ENCODE measurements at regions not wholly inside any gene's neighbourhood (a gene's known extent, or its start where the extent isn't known, plus 50 kb on each side); places are given as distances from the start of the nearest gene placed in this dataset.

- Histone ChIP-seq H3K36me3 (replicated peaks in 1 of 2) (no peaks in the 10 kb centered on the region), H3K27ac (no peak overlapping the region), H3K4me3 (no peak overlapping the region), H3K27me3 (no peaks in the 10 kb centered on the region), H3K4me1 (replicated peaks in 1 of 2) (no peaks in the 10 kb centered on the region), H3K9me3 (replicated peaks in 1 of 3) (no peaks in the 10 kb centered on the region)
- intact Hi-C loops (cut with DNase I), result no loop called here
- 86 to 97% (median 89%) methylated on average over 1 of the region's 1 CpG for WGBS, 4 donors
- no peak for DNase-seq
- no peak for TF ChIP-seq POLR2A (IDR thresholded peaks at IDR 0.05)
- TF ChIP-seq CTCF (IDR thresholded peaks at IDR 0.05), result no peak
These were observed 87.0 kb downstream of the PLSCR2 start for GRCh38 chr3:146382386-146382785.

DNA sequence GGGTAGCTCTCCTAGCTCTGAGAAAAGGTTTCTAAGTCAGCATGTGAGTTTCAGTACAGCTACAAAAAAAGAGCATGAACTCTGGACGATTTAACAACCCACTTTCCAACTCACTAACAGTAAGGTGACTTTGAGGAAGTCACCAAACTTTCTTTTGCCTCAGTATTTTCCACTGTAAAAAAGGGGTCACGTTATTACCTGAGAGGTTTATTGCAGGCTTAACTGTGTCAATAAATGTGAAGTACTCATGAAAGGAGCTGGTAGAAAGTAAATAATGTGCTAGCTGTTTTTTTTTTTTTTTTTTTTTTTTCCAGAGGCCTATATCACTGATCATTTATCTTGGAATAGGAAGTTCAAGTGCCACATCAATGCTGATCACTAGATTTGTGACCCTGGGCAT is 89.3 kb downstream of the PLSCR2 start:
- H3K36me3 ChIP-seq (replicated peaks in 1 of 2), result no peaks in the 10 kb centered on the region
- H3K27ac ChIP-seq, result no peak overlapping the region
- no peaks in the 10 kb centered on the region for H3K9me3 ChIP-seq (replicated peaks in 1 of 3)
- H3K4me3 ChIP-seq, result no peak overlapping the region
- 50 to 76% (median 58%) methylated on average over 2 of the region's 2 CpGs for WGBS, 4 donors
- H3K27me3 ChIP-seq, result no peaks in the 10 kb centered on the region
- intact Hi-C loops (cut with DNase I), result no loop called here
- no peak for TF ChIP-seq POLR2A (IDR thresholded peaks at IDR 0.05)
- TF ChIP-seq CTCF (IDR thresholded peaks at IDR 0.05), result no peak
- DNase-seq, result no peak
- no peaks in the 10 kb centered on the region for H3K4me1 ChIP-seq (replicated peaks in 1 of 2)

DNA sequence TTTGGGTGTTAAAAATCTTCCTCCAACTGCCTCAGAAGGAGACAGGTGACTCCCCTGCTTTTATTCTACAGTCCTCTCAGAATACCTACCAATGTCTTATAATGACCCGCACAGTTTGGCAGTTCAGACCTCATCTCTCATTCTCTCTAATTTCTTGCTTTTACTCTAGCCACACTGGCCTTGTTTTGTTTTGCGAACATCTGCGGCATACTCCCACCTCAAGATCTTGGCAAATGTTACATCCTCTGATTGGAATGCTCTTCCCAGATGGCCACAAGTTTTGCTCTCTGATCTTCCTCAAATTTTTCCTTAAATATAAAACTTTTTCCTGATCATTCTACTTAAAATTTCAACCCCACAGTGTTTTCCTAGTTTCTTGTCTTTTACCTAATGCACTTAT is 94.1 kb downstream of the PLSCR2 start:
- H3K36me3 ChIP-seq (replicated peaks in 1 of 2), result no peaks in the 10 kb centered on the region
- H3K27me3 ChIP-seq, result no peaks in the 10 kb centered on the region
- no peaks in the 10 kb centered on the region for H3K9me3 ChIP-seq (replicated peaks in 1 of 3)
- no peak overlapping the region for H3K4me3 ChIP-seq
- no peaks in the 10 kb centered on the region for H3K4me1 ChIP-seq (replicated peaks in 1 of 2)
- intact Hi-C loops (cut with DNase I), result no loop called here
- 82 to 89% (median 86%) methylated on average over 3 of the region's 3 CpGs for WGBS, 4 donors
- H3K27ac ChIP-seq, result no peak overlapping the region
- DNase-seq, result no peak
- TF ChIP-seq POLR2A (IDR thresholded peaks at IDR 0.05) (no peak), CTCF (IDR thresholded peaks at IDR 0.05) (no peak)

DNA sequence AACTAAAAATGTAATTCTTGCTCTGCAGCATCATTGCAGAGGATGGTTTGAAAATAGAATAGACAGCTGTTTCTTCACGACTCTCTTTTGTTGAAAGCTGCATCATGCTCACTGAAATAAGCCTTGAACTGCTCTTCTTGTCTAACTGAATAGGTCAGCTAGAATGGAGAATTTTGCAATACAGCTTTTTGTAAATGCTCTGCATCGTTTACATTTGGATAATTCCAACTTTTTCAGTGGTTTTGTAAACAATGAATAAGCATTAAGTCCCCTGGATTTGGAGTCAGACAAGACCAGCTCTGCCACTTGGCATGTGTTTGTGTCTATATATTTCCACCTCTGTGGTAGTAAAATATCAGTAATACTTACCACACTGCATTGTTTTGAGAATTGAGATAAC is 95.2 kb downstream of the PLSCR2 start:
- Histone ChIP-seq H3K4me1 (replicated peaks in 1 of 2) (no peaks in the 10 kb centered on the region), H3K27me3 (no peaks in the 10 kb centered on the region), H3K27ac (no peak overlapping the region), H3K4me3 (no peak overlapping the region), H3K36me3 (replicated peaks in 1 of 2) (no peaks in the 10 kb centered on the region), H3K9me3 (replicated peaks in 1 of 3) (no peaks in the 10 kb centered on the region)
- no peak for TF ChIP-seq POLR2A (IDR thresholded peaks at IDR 0.05)
- TF ChIP-seq CTCF (IDR thresholded peaks at IDR 0.05), result no peak
- no peak for DNase-seq
- intact Hi-C loops (cut with DNase I), result no loop called here
- WGBS, 4 donors, result 41 to 60% (median 50%) methylated on average over 2 of the region's 2 CpGs

All from adrenal gland (tissue), 9 donors.